ENCODE measurements at regions not wholly inside any gene's neighbourhood (a gene's known extent, or its start where the extent isn't known, plus 50 kb on each side); places are given as distances from the start of the nearest gene placed in this dataset.

GRCh38 chr12:78760906-78761305 lies 103.7 kb upstream of the SYT1 start:
- Histone ChIP-seq H3K27me3 (ENCODE audit: control insufficient read depth in 5 of 5, insufficient read depth in 4 of 5, low read length in 5 of 5) (no peaks in the 10 kb centered on the region), H3K4me3 (ENCODE audit: low read depth in 1 of 5, low read length in 5 of 5) (no peak overlapping the region), H3K9me3 (ENCODE audit: control insufficient read depth in 5 of 5, low read length in 5 of 5) (peaks cover 0 to 3% (median 0%) of the 10 kb centered on the region in 5 donors), H3K9ac (ENCODE audit: low read length in 5 of 5) (no peak overlapping the region), H3K4me1 (ENCODE audit: control insufficient read depth in 5 of 5, insufficient read depth in 5 of 5, low read length in 5 of 5) (no peaks in the 10 kb centered on the region), H3K36me3 (ENCODE audit: control insufficient read depth in 5 of 5, insufficient read depth in 5 of 5, low read length in 5 of 5) (no peaks in the 10 kb centered on the region), H3K27ac (ENCODE audit: low read depth, low read length) (no peak overlapping the region)

- H3K4me3 ChIP-seq (ENCODE audit: low read depth in 1 of 5, low read length in 5 of 5), result no peak overlapping the region
- H3K4me1 ChIP-seq (ENCODE audit: control insufficient read depth in 5 of 5, insufficient read depth in 5 of 5, low read length in 5 of 5), result no peaks in the 10 kb centered on the region
- no peaks in the 10 kb centered on the region for H3K9me3 ChIP-seq (ENCODE audit: control insufficient read depth in 5 of 5, low read length in 5 of 5)
- no peaks in the 10 kb centered on the region for H3K36me3 ChIP-seq (ENCODE audit: control insufficient read depth in 5 of 5, insufficient read depth in 5 of 5, low read length in 5 of 5)
- H3K9ac ChIP-seq (ENCODE audit: low read length in 5 of 5), result no peak overlapping the region
- H3K27ac ChIP-seq (ENCODE audit: low read depth, low read length), result no peak overlapping the region
- H3K27me3 ChIP-seq (ENCODE audit: control insufficient read depth in 5 of 5, insufficient read depth in 4 of 5, low read length in 5 of 5), result no peaks in the 10 kb centered on the region
Observed at GRCh38 chr12:78764913-78765312, 99.7 kb upstream of the SYT1 start.

- Histone ChIP-seq H3K9ac (ENCODE audit: low read length in 5 of 5) (no peak overlapping the region), H3K4me3 (ENCODE audit: low read depth in 1 of 5, low read length in 5 of 5) (no peak overlapping the region), H3K36me3 (ENCODE audit: control insufficient read depth in 5 of 5, insufficient read depth in 5 of 5, low read length in 5 of 5) (no peaks in the 10 kb centered on the region), H3K9me3 (ENCODE audit: control insufficient read depth in 5 of 5, low read length in 5 of 5) (no peaks in the 10 kb centered on the region), H3K27ac (ENCODE audit: low read depth, low read length) (no peak overlapping the region), H3K27me3 (ENCODE audit: control insufficient read depth in 5 of 5, insufficient read depth in 4 of 5, low read length in 5 of 5) (no peaks in the 10 kb centered on the region), H3K4me1 (ENCODE audit: control insufficient read depth in 5 of 5, insufficient read depth in 5 of 5, low read length in 5 of 5) (no peaks in the 10 kb centered on the region)
Observed at GRCh38 chr12:78767264-78767981, 97.2 kb upstream of the SYT1 start.

GRCh38 chr12:78778339-78778738 lies 86.2 kb upstream of the SYT1 start:
- Histone ChIP-seq H3K27me3 (ENCODE audit: control insufficient read depth in 5 of 5, insufficient read depth in 4 of 5, low read length in 5 of 5) (no peaks in the 10 kb centered on the region), H3K9me3 (ENCODE audit: control insufficient read depth in 5 of 5, low read length in 5 of 5) (no peaks in the 10 kb centered on the region), H3K9ac (ENCODE audit: low read length in 5 of 5) (no peak overlapping the region), H3K27ac (ENCODE audit: low read depth, low read length) (no peak overlapping the region), H3K36me3 (ENCODE audit: control insufficient read depth in 5 of 5, insufficient read depth in 5 of 5, low read length in 5 of 5) (no peaks in the 10 kb centered on the region), H3K4me3 (ENCODE audit: low read depth in 1 of 5, low read length in 5 of 5) (no peak overlapping the region), H3K4me1 (ENCODE audit: control insufficient read depth in 5 of 5, insufficient read depth in 5 of 5, low read length in 5 of 5) (no peaks in the 10 kb centered on the region)

GRCh38 chr12:78787576-78787975 lies 77.0 kb upstream of the SYT1 start:
- no peak overlapping the region for H3K9ac ChIP-seq (ENCODE audit: low read length in 5 of 5)
- H3K27me3 ChIP-seq (ENCODE audit: control insufficient read depth in 5 of 5, insufficient read depth in 4 of 5, low read length in 5 of 5), result no peaks in the 10 kb centered on the region
- H3K4me1 ChIP-seq (ENCODE audit: control insufficient read depth in 5 of 5, insufficient read depth in 5 of 5, low read length in 5 of 5), result no peaks in the 10 kb centered on the region
- H3K27ac ChIP-seq (ENCODE audit: low read depth, low read length), result no peak overlapping the region
- H3K36me3 ChIP-seq (ENCODE audit: control insufficient read depth in 5 of 5, insufficient read depth in 5 of 5, low read length in 5 of 5), result no peaks in the 10 kb centered on the region
- no peak overlapping the region for H3K4me3 ChIP-seq (ENCODE audit: low read depth in 1 of 5, low read length in 5 of 5)
- H3K9me3 ChIP-seq (ENCODE audit: control insufficient read depth in 5 of 5, low read length in 5 of 5), result no peaks in the 10 kb centered on the region

- Histone ChIP-seq H3K9me3 (ENCODE audit: control insufficient read depth in 5 of 5, low read length in 5 of 5) (peaks cover 0 to 2% (median 0%) of the 10 kb centered on the region in 5 donors), H3K27me3 (ENCODE audit: control insufficient read depth in 5 of 5, insufficient read depth in 4 of 5, low read length in 5 of 5) (no peaks in the 10 kb centered on the region), H3K27ac (ENCODE audit: low read depth, low read length) (no peak overlapping the region), H3K4me3 (ENCODE audit: low read depth in 1 of 5, low read length in 5 of 5) (no peak overlapping the region), H3K9ac (ENCODE audit: low read length in 5 of 5) (no peak overlapping the region), H3K4me1 (ENCODE audit: control insufficient read depth in 5 of 5, insufficient read depth in 5 of 5, low read length in 5 of 5) (no peaks in the 10 kb centered on the region), H3K36me3 (ENCODE audit: control insufficient read depth in 5 of 5, insufficient read depth in 5 of 5, low read length in 5 of 5) (no peaks in the 10 kb centered on the region)
Observed at GRCh38 chr12:78790148-78790547, 74.4 kb upstream of the SYT1 start.

- no peaks in the 10 kb centered on the region for H3K27me3 ChIP-seq (ENCODE audit: control insufficient read depth in 5 of 5, insufficient read depth in 4 of 5, low read length in 5 of 5)
- H3K27ac ChIP-seq (ENCODE audit: low read depth, low read length), result no peak overlapping the region
- no peak overlapping the region for H3K9ac ChIP-seq (ENCODE audit: low read length in 5 of 5)
- peaks cover 0 to 8% (median 0%) of the 10 kb centered on the region in 5 donors for H3K9me3 ChIP-seq (ENCODE audit: control insufficient read depth in 5 of 5, low read length in 5 of 5)
- H3K4me1 ChIP-seq (ENCODE audit: control insufficient read depth in 5 of 5, insufficient read depth in 5 of 5, low read length in 5 of 5), result no peaks in the 10 kb centered on the region
- no peak overlapping the region for H3K4me3 ChIP-seq (ENCODE audit: low read depth in 1 of 5, low read length in 5 of 5)
- no peaks in the 10 kb centered on the region for H3K36me3 ChIP-seq (ENCODE audit: control insufficient read depth in 5 of 5, insufficient read depth in 5 of 5, low read length in 5 of 5)
Observed at GRCh38 chr12:78792052-78792698, 72.4 kb upstream of the SYT1 start.

- Histone ChIP-seq H3K9me3 (ENCODE audit: control insufficient read depth in 5 of 5, low read length in 5 of 5) (peaks cover 0 to 8% (median 0%) of the 10 kb centered on the region in 5 donors), H3K4me3 (ENCODE audit: low read depth in 1 of 5, low read length in 5 of 5) (no peak overlapping the region)
Observed at GRCh38 chr12:78793491-78793890, 71.1 kb upstream of the SYT1 start.

GRCh38 chr12:78793982-78794381 lies 70.6 kb upstream of the SYT1 start:
- no peaks in the 10 kb centered on the region for H3K4me1 ChIP-seq (ENCODE audit: control insufficient read depth in 5 of 5, insufficient read depth in 5 of 5, low read length in 5 of 5)
- no peak overlapping the region for H3K27ac ChIP-seq (ENCODE audit: low read depth, low read length)
- no peaks in the 10 kb centered on the region for H3K27me3 ChIP-seq (ENCODE audit: control insufficient read depth in 5 of 5, insufficient read depth in 4 of 5, low read length in 5 of 5)
- no peaks in the 10 kb centered on the region for H3K36me3 ChIP-seq (ENCODE audit: control insufficient read depth in 5 of 5, insufficient read depth in 5 of 5, low read length in 5 of 5)
- H3K9me3 ChIP-seq (ENCODE audit: control insufficient read depth in 5 of 5, low read length in 5 of 5), result peaks cover 0 to 8% (median 0%) of the 10 kb centered on the region in 5 donors
- H3K9ac ChIP-seq (ENCODE audit: low read length in 5 of 5), result no peak overlapping the region
- H3K4me3 ChIP-seq (ENCODE audit: low read depth in 1 of 5, low read length in 5 of 5), result no peak overlapping the region

More at GRCh38 chr12:78793491-78793890, 71.1 kb upstream of the SYT1 start:
- H3K4me1 ChIP-seq (ENCODE audit: control insufficient read depth in 5 of 5, insufficient read depth in 5 of 5, low read length in 5 of 5), result no peaks in the 10 kb centered on the region
- no peaks in the 10 kb centered on the region for H3K27me3 ChIP-seq (ENCODE audit: control insufficient read depth in 5 of 5, insufficient read depth in 4 of 5, low read length in 5 of 5)
- no peak overlapping the region for H3K27ac ChIP-seq (ENCODE audit: low read depth, low read length)
- H3K36me3 ChIP-seq (ENCODE audit: control insufficient read depth in 5 of 5, insufficient read depth in 5 of 5, low read length in 5 of 5), result no peaks in the 10 kb centered on the region
- H3K9ac ChIP-seq (ENCODE audit: low read length in 5 of 5), result no peak overlapping the region

- H3K4me1 ChIP-seq (ENCODE audit: control insufficient read depth in 5 of 5, insufficient read depth in 5 of 5, low read length in 5 of 5), result no peaks in the 10 kb centered on the region
- no peak overlapping the region for H3K27ac ChIP-seq (ENCODE audit: low read depth, low read length)
- no peaks in the 10 kb centered on the region for H3K27me3 ChIP-seq (ENCODE audit: control insufficient read depth in 5 of 5, insufficient read depth in 4 of 5, low read length in 5 of 5)
- no peak overlapping the region for H3K9ac ChIP-seq (ENCODE audit: low read length in 5 of 5)
- peaks cover 0 to 8% (median 0%) of the 10 kb centered on the region in 5 donors for H3K9me3 ChIP-seq (ENCODE audit: control insufficient read depth in 5 of 5, low read length in 5 of 5)
- H3K36me3 ChIP-seq (ENCODE audit: control insufficient read depth in 5 of 5, insufficient read depth in 5 of 5, low read length in 5 of 5), result no peaks in the 10 kb centered on the region
- H3K4me3 ChIP-seq (ENCODE audit: low read depth in 1 of 5, low read length in 5 of 5), result no peak overlapping the region
Observed at GRCh38 chr12:78795934-78796445, 68.6 kb upstream of the SYT1 start.
